GM12874 (cell line): ENCODE measurements at regions not wholly inside any gene's neighbourhood (a gene's known extent, or its start where the extent isn't known, plus 50 kb on each side); places are given as distances from the start of the nearest gene placed in this dataset.

Experiments
- CTCF ChIP-seq: IDR thresholded peaks from 2 replicates; pipeline ENCODE4 v1.5.1; 2011; ENCODE audit warnings: low read depth, mild to moderate bottlenecking, control low read depth, low read length, moderate library complexity; ENCODE audit not compliant: insufficient read depth

- TF ChIP-seq CTCF, result no peak
Observed at GRCh38 chr10:30560326-30560725, 69.2 kb downstream of the LYZL2 start.

GRCh38 chr10:30559180-30559579 is 70.4 kb downstream of the LYZL2 start:
- TF ChIP-seq CTCF, result no peak

GRCh38 chr10:30558411-30558810 is 71.1 kb downstream of the LYZL2 start:
- TF ChIP-seq CTCF, result no peak

- no peak for TF ChIP-seq CTCF
Observed at GRCh38 chr10:30557884-30558283, 71.7 kb downstream of the LYZL2 start.

- no peak for TF ChIP-seq CTCF
Observed at GRCh38 chr10:30556189-30556588, 73.4 kb downstream of the LYZL2 start.

GRCh38 chr10:30555465-30555864 is 74.1 kb downstream of the LYZL2 start:
- no peak for TF ChIP-seq CTCF

GRCh38 chr10:30554440-30554825 is 75.1 kb downstream of the LYZL2 start:
- TF ChIP-seq CTCF, result no peak

GRCh38 chr10:30553626-30554439 is 75.7 kb downstream of the LYZL2 start:
- no peak for TF ChIP-seq CTCF
